ENCODE measurements at regions not wholly inside any gene's neighbourhood (a gene's known extent, or its start where the extent isn't known, plus 50 kb on each side); places are given as distances from the start of the nearest gene placed in this dataset.

- ChIA-PET CTCF (no interaction called here), POLR2A (ENCODE audit: unreplicated experiment) (no interaction called here)
- H3K9me1 ChIP-seq (ENCODE audit: insufficient read depth, low read length): no peaks in the 10 kb centered on the region
- no peak overlapping the region for H3K4me2 ChIP-seq (ENCODE audit: low read depth, low read length)
- H2BK20ac ChIP-seq (ENCODE audit: low read depth, low read length): no peak overlapping the region
- no peaks in the 10 kb centered on the region for H3K9me3 ChIP-seq (ENCODE audit: control insufficient read depth, insufficient read depth, low read length)
- no peak overlapping the region for H4K91ac ChIP-seq (ENCODE audit: insufficient read depth, low read depth, low read length)
- no peak overlapping the region for H3K14ac ChIP-seq (replicated peaks; ENCODE audit: low read depth, low read length)
- peaks cover 1% of the 10 kb centered on the region; the same call in 1 of the 2 replicates for H3K27me3 ChIP-seq (ENCODE audit: control insufficient read depth, insufficient read depth, low read length)
- ATAC-seq (ENCODE audit: low read depth): no peak
- no peaks in the 10 kb centered on the region for H3K79me1 ChIP-seq (ENCODE audit: low read depth in 1 of 2, low read length in 2 of 2)
- dilution Hi-C loops (cut with HindIII; ENCODE audit: low sequenced_read_pairs, unreplicated experiment) (no loop called here), intact Hi-C loops (cut with micrococcal nuclease) (no loop called here), in situ Hi-C loops (cut with MboI; ENCODE audit: low sequenced_read_pairs) (no loop called here)
- no peak overlapping the region for H4K8ac ChIP-seq (ENCODE audit: low read depth in 2 of 2, low read length in 2 of 2)
- H2AFZ ChIP-seq (replicated peaks; ENCODE audit: low read length, poor library complexity): no peak overlapping the region
- no TSS peak for BruUV-seq (replicated peaks)
- no peak overlapping the region for H2BK120ac ChIP-seq (ENCODE audit: low read depth, low read length)
- no peak overlapping the region for H2AK5ac ChIP-seq (ENCODE audit: low read depth, low read length)
- no peak overlapping the region for H3K4ac ChIP-seq (ENCODE audit: low read depth, low read length)
- no peak overlapping the region for H3K27ac ChIP-seq (ENCODE audit: insufficient read depth, low read length)
- H2BK5ac ChIP-seq (ENCODE audit: low read depth, low read length, poor library complexity, severe bottlenecking): no peak overlapping the region
- H3K4me3 ChIP-seq (ENCODE audit: insufficient read depth, low read depth, low read length): no peak overlapping the region
- H4K5ac ChIP-seq (ENCODE audit: low read depth, low read length): no peak overlapping the region
- H3K36me3 ChIP-seq (ENCODE audit: control insufficient read depth, insufficient read depth, low read length): no peaks in the 10 kb centered on the region
- no peak overlapping the region for H3K18ac ChIP-seq (ENCODE audit: low read depth, low read length)
- no peaks in the 10 kb centered on the region for H3K4me1 ChIP-seq (ENCODE audit: control insufficient read depth, insufficient read depth, low read length)
- no peak overlapping the region for H3K23ac ChIP-seq (ENCODE audit: low read depth, low read length)
- no peak for DNase-seq
- H3K56ac ChIP-seq (ENCODE audit: extremely low read depth, insufficient read depth, low read length): no peak overlapping the region
- whole genome bisulfite sequencing, 2 experiments (ENCODE audit: extremely low coverage in 2 of 2, insufficient read length in 1 of 2): no CpG with 5 or more reads among the region's 1 CpG
- no peaks in the 10 kb centered on the region for H4K20me1 ChIP-seq (ENCODE audit: insufficient read depth, low read length)
- no peak for TF ChIP-seq FOS (IDR thresholded peaks at IDR 0.05; ENCODE audit: low read depth, low read length)
- TF ChIP-seq RFX5 (IDR thresholded peaks at IDR 0.05; ENCODE audit: low read depth, low read length): no peak
- no peak for TF ChIP-seq SMC3 (IDR thresholded peaks at IDR 0.05; ENCODE audit: low read depth, low read length)
- no peak for TF ChIP-seq NFE2L2 (IDR thresholded peaks at IDR 0.05; ENCODE audit: low read depth, low read length)
- no peak for TF ChIP-seq BHLHE40 (IDR thresholded peaks at IDR 0.05; ENCODE audit: low read depth, low read length)
- no peak for TF ChIP-seq ELK1 (IDR thresholded peaks at IDR 0.05; ENCODE audit: borderline replicate concordance, low read depth, low read length)
- TF ChIP-seq CHD1 (IDR thresholded peaks at IDR 0.05; ENCODE audit: low read depth, low read length): no peak
- no peak for TF ChIP-seq CEBPB (IDR thresholded peaks at IDR 0.05; ENCODE audit: low read depth, low read length)
- no peak for TF ChIP-seq RAD21 (IDR thresholded peaks at IDR 0.05; ENCODE audit: low read length)
- no peak for TF ChIP-seq MXI1 (IDR thresholded peaks at IDR 0.05; ENCODE audit: borderline replicate concordance, low read depth, low read length)
- no peak for TF ChIP-seq MAZ (IDR thresholded peaks at IDR 0.05; ENCODE audit: borderline replicate concordance, low read depth, low read length)
- no peak for TF ChIP-seq MAFK (IDR thresholded peaks at IDR 0.05; ENCODE audit: low read depth, low read length)
- TF ChIP-seq POLR2A (IDR thresholded peaks at IDR 0.05; ENCODE audit: low read depth, low read length): no peak
- TF ChIP-seq CTCF (conservative IDR thresholded peaks at IDR 0.05; ENCODE audit: low read depth, low read length): no peak
- TF ChIP-seq USF2 (IDR thresholded peaks at IDR 0.05; ENCODE audit: low read depth, low read length): no peak
- H2AK9ac ChIP-seq (replicated peaks; ENCODE audit: low read depth, low read length, poor library complexity): no peak overlapping the region
- H2BK15ac ChIP-seq (ENCODE audit: low read depth, low read length): no peak overlapping the region
- H3K9ac ChIP-seq (ENCODE audit: low read depth, low read length): no peak overlapping the region
Observed at GRCh38 chrX:100491174-100491573, 81.1 kb upstream of the PCDH19 start.
